T follicular helper cell (primary cell): ENCODE measurements at regions not wholly inside any gene's neighbourhood (a gene's known extent, or its start where the extent isn't known, plus 50 kb on each side); places are given as distances from the start of the nearest gene placed in this dataset.
"Not testable (repeated sequence)": the region's sequence is repeated elsewhere in the genome, so short reads cannot be mapped to it uniquely, and the experiment has no call there.

Experiments
- DNase-seq: peaks from one replicate; pipeline ENCODE4 v3.0.0-alpha.2; 2020; ENCODE audit warnings: low read depth

DNA sequence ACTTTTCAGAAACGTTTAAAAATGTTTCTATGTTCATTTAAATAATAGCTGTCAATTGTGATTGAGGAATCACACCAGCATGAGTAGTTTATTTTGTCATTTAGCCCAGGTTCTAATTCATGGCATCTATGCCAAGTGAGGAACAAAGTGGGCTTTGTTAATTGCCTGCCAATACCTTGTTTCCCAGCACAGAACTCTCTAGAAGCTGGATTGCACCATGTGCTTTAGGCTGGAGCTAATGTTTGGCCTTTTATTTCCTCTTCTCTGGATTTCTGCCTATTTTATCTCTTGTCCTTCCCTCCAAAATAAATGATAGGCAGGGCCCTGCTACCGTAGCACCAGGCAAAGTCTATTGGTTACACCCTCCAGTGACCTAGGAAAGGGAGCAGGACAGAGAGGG, 109.9 kb upstream of the ITGB1 start:
- DNase-seq: no peak

DNA sequence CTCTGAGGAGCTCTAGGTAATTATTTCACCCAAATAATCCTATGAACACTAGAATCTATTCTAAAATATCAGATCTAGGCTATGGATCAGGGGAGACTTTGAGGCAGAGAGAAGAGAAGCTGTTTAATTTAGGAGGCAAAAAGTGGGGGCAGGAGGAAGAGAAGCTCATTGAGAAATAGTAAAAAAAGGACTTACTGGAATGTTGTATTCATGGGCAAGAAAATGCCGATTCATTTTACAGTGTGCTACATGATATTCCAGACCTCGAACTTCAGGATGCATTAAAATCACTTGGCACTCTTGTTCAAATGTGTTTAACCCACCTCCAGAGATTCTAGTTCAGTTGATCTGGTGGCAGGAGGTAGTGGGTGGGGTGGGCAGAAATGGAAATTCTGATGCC, 109.5 kb upstream of the ITGB1 start:
- no peak for DNase-seq

- no peak for DNase-seq
Measured at GRCh38 chr10:33066558-33067236, 108.7 kb upstream of the ITGB1 start.

DNA sequence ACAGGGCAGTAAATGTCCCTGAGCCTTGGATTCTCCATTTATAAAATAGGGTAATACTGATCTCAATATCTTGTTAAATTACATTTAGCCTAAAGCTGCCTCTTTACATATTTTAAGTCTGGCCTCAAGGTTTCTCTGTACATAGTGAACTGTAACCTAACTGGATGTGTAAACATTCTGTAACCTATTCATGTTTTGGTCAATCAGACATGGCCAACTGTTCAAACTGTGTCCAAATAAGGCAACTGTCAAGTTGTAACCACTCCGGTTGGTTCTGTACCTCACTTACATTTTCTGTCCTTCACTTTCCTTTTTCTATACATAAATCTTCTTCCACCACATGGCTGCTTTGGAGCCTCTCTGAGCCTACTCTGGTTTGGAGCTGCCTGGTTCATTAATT, 107.1 kb upstream of the ITGB1 start:
- no peak for DNase-seq

- DNase-seq: no peak
Measured at GRCh38 chr10:33064706-33065105, 106.7 kb upstream of the ITGB1 start.

GRCh38 chr10:33057620-33058019, 99.6 kb upstream of the ITGB1 start:
- DNase-seq: no peak

- no peak for DNase-seq
Measured at GRCh38 chr10:33056828-33057596, 99.0 kb upstream of the ITGB1 start.

- DNase-seq: no peak
Measured at GRCh38 chr10:33055625-33056024, 97.6 kb upstream of the ITGB1 start.

GRCh38 chr10:33052915-33053810, 95.1 kb upstream of the ITGB1 start:
- DNase-seq: no peak

- DNase-seq: no peak
Measured at GRCh38 chr10:33052263-33052875, 94.3 kb upstream of the ITGB1 start.

- not testable (repeated sequence) for DNase-seq
Measured at GRCh38 chr10:33049963-33050920, 92.2 kb upstream of the ITGB1 start.

GRCh38 chr10:33048223-33048622, 90.2 kb upstream of the ITGB1 start:
- no peak for DNase-seq

- no peak for DNase-seq
Measured at GRCh38 chr10:33047655-33048054, 89.6 kb upstream of the ITGB1 start.

GRCh38 chr10:33046792-33047191, 88.8 kb upstream of the ITGB1 start:
- DNase-seq: no peak

DNA sequence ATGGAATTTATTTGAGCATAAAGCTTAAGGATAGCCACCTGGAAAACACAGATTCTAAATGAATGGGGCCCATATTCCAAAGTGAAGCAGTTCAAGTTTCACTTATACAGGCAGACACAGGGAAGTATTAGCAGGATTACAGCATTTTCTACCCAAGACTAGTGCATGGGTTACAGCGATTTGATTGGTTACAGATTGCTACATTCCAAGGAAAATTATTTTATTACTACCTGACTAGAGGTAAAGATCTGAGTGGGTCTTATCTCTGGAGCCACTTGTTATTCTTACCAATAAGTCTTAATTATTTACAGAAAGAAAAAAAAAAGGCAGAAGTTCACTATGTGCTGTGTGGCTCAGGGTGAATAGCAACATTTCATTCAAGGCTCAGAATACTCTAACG, 87.4 kb upstream of the ITGB1 start:
- DNase-seq: no peak

DNA sequence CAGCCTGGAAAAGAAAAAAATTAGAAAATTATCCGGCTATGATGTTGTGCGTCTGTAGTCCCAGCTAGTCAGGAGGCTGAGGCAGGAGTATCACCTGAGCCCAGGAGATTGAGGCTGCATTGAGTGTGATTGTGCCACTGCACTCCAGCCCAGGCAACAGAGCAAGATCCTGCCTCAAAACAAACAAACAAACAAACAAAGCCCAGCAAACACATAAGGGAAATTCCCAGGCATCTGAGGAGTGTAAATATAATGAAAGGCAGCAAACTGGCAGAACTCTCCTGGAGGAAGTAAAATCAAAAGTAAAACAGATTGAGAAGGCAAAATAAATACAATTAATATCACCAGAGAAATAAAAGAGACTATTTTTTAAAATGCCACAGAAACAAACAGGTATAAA, 84.5 kb upstream of the ITGB1 start:
- no peak for DNase-seq

DNA sequence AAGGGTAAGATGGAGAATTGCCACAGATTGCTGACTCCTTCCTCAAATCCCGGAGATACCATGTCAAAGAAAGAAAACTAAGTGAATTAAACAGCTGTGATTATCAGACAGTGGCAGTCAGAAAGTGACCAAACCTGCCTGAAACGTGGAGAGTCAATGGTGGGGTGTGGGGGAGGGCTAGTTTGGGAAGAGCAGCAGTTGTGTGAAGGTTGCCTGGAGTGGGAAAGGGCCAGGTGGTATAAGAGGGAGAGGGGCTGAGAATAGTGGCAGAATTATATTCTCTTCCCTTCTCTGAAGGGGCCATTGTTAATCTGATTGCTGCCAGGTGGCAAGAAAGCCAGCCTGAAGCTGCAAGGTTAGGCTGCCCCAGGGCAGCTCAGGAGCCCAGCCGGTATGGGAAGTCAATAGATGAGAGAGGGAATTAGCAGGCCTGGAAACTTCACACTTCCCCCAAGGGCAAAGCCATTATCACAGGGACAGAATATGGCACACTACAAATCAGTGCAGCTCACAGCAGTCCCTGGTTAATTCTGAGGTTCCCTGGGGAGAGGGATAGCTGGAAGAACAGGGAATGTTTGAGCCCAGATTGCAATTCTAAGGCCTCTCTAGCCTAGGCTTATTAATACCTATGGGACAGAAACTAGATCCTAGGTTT, 83.9 kb upstream of the ITGB1 start:
- no peak for DNase-seq

GRCh38 chr10:33040436-33040835, 82.4 kb upstream of the ITGB1 start:
- no peak for DNase-seq

DNA sequence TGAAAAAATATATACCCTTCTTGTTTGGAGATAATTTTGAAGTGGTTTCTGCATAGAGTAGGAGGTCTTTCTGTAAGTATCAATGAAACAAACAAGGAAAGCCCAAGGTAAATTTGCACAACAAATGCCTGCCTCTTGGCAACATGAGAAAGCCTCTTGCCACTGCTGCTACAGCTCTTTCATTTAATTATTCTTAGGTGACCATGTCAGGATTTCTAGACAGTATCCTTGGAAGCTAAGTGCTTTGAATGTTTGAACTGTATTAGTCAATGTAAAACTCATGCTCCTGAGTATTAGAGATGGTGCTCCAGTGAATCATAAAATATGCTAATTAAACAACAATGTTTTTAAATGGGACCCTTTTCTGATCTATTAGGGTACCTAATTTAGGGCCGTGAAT, 81.2 kb upstream of the ITGB1 start:
- DNase-seq: no peak

DNA sequence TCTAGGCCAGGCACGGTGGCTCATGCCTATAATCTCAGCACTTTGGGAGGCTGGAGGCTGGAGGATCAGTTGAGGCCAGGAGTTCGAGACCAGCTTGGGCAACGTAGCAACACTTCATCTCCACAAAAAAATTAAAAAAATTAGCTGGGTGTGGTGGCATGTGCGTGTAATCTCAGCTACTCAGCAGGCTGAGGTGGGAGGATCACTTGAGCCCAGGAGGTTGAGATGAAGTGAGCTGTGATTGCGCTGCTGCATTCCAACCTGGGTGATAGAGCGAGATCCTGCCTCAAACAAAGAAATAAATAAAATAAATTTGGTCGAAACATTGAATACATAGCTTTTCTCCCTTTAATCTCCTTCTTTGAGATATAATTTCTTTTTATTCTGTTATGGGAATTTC, 80.6 kb upstream of the ITGB1 start:
- no peak for DNase-seq

DNA sequence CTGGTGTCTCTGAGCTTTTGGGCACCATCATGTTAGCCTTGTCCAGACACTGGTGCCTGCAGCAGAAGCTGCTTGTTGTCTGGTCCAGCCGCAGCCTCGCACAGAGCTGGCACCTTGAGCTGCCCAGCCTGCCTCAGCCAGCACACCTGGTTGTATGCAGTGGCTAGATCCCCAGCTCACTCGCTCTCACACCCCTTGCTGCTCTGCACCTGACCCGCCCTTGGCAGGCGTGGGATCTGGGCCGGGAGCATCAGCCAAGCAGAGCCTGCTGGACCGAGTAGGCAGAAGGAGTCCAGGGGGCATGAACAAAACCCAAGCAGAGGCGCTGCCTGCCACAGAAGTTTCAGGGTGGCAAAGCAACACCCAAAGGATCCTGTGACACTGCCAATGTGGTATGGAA, 79.7 kb upstream of the ITGB1 start:
- DNase-seq: no peak
